SK-N-SH treated with all-trans-retinoic acid at 6 μM for 48 hours (cell line): ENCODE measurements at regions not wholly inside any gene's neighbourhood (a gene's known extent, or its start where the extent isn't known, plus 50 kb on each side); places are given as distances from the start of the nearest gene placed in this dataset.

Experiments
- ARNTL ChIP-seq: fragments of 450-650 bp; formaldehyde crosslinking; IDR thresholded peaks from 2 replicates; pipeline ENCODE4 v1.5.0; 2020; ENCODE audit warnings: low read depth, mild to moderate bottlenecking, moderate library complexity, borderline replicate concordance
- CREB5 ChIP-seq: fragments of 250-450 bp; sonication (Bioruptor Pico); IDR thresholded peaks from 2 replicates; pipeline ENCODE4 v1.5.1; 2020; ENCODE audit warnings: low read depth, mild to moderate bottlenecking, moderate library complexity
- CSDC2 ChIP-seq: fragments of 250-450 bp; sonication (Bioruptor Pico); IDR thresholded peaks from 2 replicates; pipeline ENCODE4 v1.5.0; 2020; ENCODE audit warnings: mild to moderate bottlenecking, moderate library complexity
- ESRRG ChIP-seq: fragments of 250-450 bp; sonication (Bioruptor Pico); IDR thresholded peaks from 2 replicates; pipeline ENCODE4 v1.6.1; 2021; ENCODE audit warnings: mild to moderate bottlenecking
- ISL1 ChIP-seq: fragments of 250-450 bp; sonication (Bioruptor Pico); IDR thresholded peaks from 2 replicates; pipeline ENCODE4 v2.1.2; 2022; ENCODE audit warnings: mild to moderate bottlenecking, moderate library complexity
- PATZ1 ChIP-seq: fragments of 250-450 bp; sonication (Bioruptor Pico); IDR thresholded peaks from 2 replicates; pipeline ENCODE4 v1.8.0; 2020; ENCODE audit warnings: mild to moderate bottlenecking, moderate library complexity, borderline replicate concordance
- SNAI2 ChIP-seq: fragments of 250-450 bp; sonication (Bioruptor Pico); IDR thresholded peaks from 2 replicates; pipeline ENCODE4 v1.5.0; 2020; ENCODE audit warnings: mild to moderate bottlenecking, moderate library complexity
- TCF4 ChIP-seq: fragments of 250-450 bp; sonication (Bioruptor Pico); IDR thresholded peaks from 2 replicates; pipeline ENCODE4 v1.8.0; 2021; ENCODE audit warnings: mild to moderate bottlenecking, moderate library complexity, borderline replicate concordance
- TOX ChIP-seq: fragments of 250-450 bp; sonication (Bioruptor Pico); IDR thresholded peaks from 2 replicates; pipeline ENCODE4 v1.8.0; 2021; ENCODE audit warnings: mild to moderate bottlenecking, moderate library complexity, borderline replicate concordance
- TSHZ2 ChIP-seq: fragments of 250-450 bp; sonication (Bioruptor Pico); IDR thresholded peaks from 2 replicates; pipeline ENCODE4 v1.5.0; 2020; ENCODE audit warnings: mild to moderate bottlenecking, moderate library complexity
- ZC3H10 ChIP-seq: fragments of 250-450 bp; sonication (Bioruptor Pico); IDR thresholded peaks from 2 replicates; pipeline ENCODE4 v1.5.1; 2021; ENCODE audit warnings: mild to moderate bottlenecking, moderate library complexity
- ZFP30 ChIP-seq: fragments of 450-650 bp; formaldehyde crosslinking; IDR thresholded peaks from 2 replicates; pipeline ENCODE4 v1.5.0; 2022; ENCODE audit warnings: mild to moderate bottlenecking, moderate library complexity
- ZNF565 ChIP-seq: fragments of 450-650 bp; formaldehyde crosslinking; conservative IDR thresholded peaks from 2 replicates; pipeline ENCODE4 v1.5.0; 2020; ENCODE audit warnings: low read depth, mild to moderate bottlenecking, moderate library complexity

GRCh38 chr14:86973177-86973576 is 1019.8 kb downstream of the GALC start:
- TF ChIP-seq TCF4 (CRISPR knock-in tag) = no peak
- no peak for TF ChIP-seq TSHZ2 (CRISPR knock-in tag)
- TF ChIP-seq ARNTL (CRISPR knock-in tag) = no peak
- TF ChIP-seq PATZ1 = no peak
- no peak for TF ChIP-seq TOX (CRISPR knock-in tag)
- TF ChIP-seq ESRRG (CRISPR knock-in tag) = no peak
- no peak for TF ChIP-seq ISL1 (CRISPR knock-in tag)
- TF ChIP-seq ZC3H10 (CRISPR knock-in tag) = no peak
- no peak for TF ChIP-seq CSDC2 (CRISPR knock-in tag)
- no peak for TF ChIP-seq CREB5 (CRISPR knock-in tag)
- TF ChIP-seq ZFP30 (CRISPR knock-in tag) = no peak
- TF ChIP-seq SNAI2 (CRISPR knock-in tag) = no peak
- TF ChIP-seq ZNF565 = no peak
